ENCODE measurements at regions not wholly inside any gene's neighbourhood (a gene's known extent, or its start where the extent isn't known, plus 50 kb on each side); places are given as distances from the start of the nearest gene placed in this dataset.

DNA sequence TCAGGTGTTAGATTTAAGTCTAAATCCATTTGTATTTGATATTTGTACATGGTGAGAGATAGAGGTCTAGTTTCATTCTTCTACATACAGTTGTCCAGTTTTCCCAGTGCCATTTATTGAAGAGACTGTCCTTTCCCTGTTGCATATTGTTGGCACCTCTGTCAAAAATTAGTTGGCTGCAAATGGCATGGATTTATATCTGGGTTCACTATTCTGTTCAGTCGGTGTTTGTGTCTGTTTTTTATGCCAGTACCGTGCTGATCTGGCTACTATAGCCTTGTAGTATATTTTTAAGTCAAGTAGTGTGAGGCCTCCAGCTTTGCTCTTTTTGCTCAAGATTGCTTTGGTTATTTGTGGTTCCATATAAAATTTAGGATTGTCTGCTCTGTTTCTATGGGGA lies 176.2 kb upstream of the DMRT1 start:
- no peaks in the 10 kb centered on the region for H3K27me3 ChIP-seq (replicated peaks in 1 of 4; ENCODE audit: control insufficient read depth in 3 of 4, extremely low read depth in 1 of 4, insufficient read depth in 3 of 4, low read length in 3 of 4)
- no peak overlapping the region for H3K18ac ChIP-seq (ENCODE audit: extremely low read depth, low read length)
- no peak overlapping the region for H3K4me3 ChIP-seq (ENCODE audit: extremely low read depth in 1 of 4, insufficient read depth in 2 of 4, low read depth in 3 of 4, low read length in 4 of 4)
- no peak overlapping the region for H3K56ac ChIP-seq (replicated peaks; ENCODE audit: insufficient read length, low read depth, low read length)
- no peak overlapping the region for H2BK120ac ChIP-seq (replicated peaks; ENCODE audit: low read depth, low read length)
- peaks cover 0 to 12% of the 10 kb centered on the region in 2 experiments; a peak in 2 of 4 replicates for H3K79me2 ChIP-seq (ENCODE audit: control insufficient read depth in 1 of 2, insufficient read depth in 2 of 2, low read length in 2 of 2)
- H3K36me3 ChIP-seq (ENCODE audit: control insufficient read depth in 2 of 4, insufficient read depth in 4 of 4, low read length in 3 of 4): no peaks in the 10 kb centered on the region
- TF ChIP-seq TAF1 (IDR thresholded peaks at IDR 0.05; ENCODE audit: low read depth, low read length): no peak
- TF ChIP-seq POLR2AphosphoS5 (IDR thresholded peaks at IDR 0.05; ENCODE audit: low read depth, low read length): no peak
- no peak for TF ChIP-seq SP4 (IDR thresholded peaks at IDR 0.05; ENCODE audit: low read length)
- TF ChIP-seq SUZ12 (IDR thresholded peaks at IDR 0.05; ENCODE audit: low read length): no peak
- TF ChIP-seq KDM5A (IDR thresholded peaks at IDR 0.05; ENCODE audit: low read length): no peak
- no peak for TF ChIP-seq MAX (IDR thresholded peaks at IDR 0.05)
- no peak for TF ChIP-seq BCL11A (IDR thresholded peaks at IDR 0.05; ENCODE audit: low read depth in 2 of 2, low read length in 2 of 2)
- no peaks in the 10 kb centered on the region for H3K4me1 ChIP-seq (replicated peaks in 1 of 4; ENCODE audit: control insufficient read depth in 3 of 4, insufficient read depth in 4 of 4, low read length in 3 of 4)
- H4K5ac ChIP-seq (ENCODE audit: insufficient read length, low read depth, low read length): no peak overlapping the region
- H3K4me2 ChIP-seq (ENCODE audit: insufficient read depth in 1 of 2, low read depth in 2 of 2, low read length in 2 of 2): no peak overlapping the region
- WGBS, 2 experiments (ENCODE audit: extremely low coverage in 1 of 2, insufficient coverage in 1 of 2, insufficient read length in 1 of 2, insufficient replicate concordance in 2 of 2, low coverage in 1 of 2, low lambda C conversion rate in 2 of 2, missing lambda C conversion rate in 1 of 2): 84% methylated on average over 2 of the region's 2 CpGs; no CpG with 5 or more reads in 1 of the 2 experiments
- no peak overlapping the region for H2BK5ac ChIP-seq (ENCODE audit: low read depth, low read length)
- H2AK5ac ChIP-seq (ENCODE audit: low read depth, low read length): no peak overlapping the region
- H4K91ac ChIP-seq (replicated peaks; ENCODE audit: insufficient read length, low read length): no peak overlapping the region
- CTCF ChIA-PET (ENCODE audit: partially characterized antibody): no interaction called here
- no peak overlapping the region for H3K4ac ChIP-seq (replicated peaks; ENCODE audit: insufficient read length, low read depth, low read length)
- no peak for FAIRE-seq
- no peak overlapping the region for H4K8ac ChIP-seq (ENCODE audit: extremely low read depth, insufficient read depth, low read length)
- no peak overlapping the region for H2BK12ac ChIP-seq (ENCODE audit: low read depth, low read length)
- no peak overlapping the region for H2BK15ac ChIP-seq (ENCODE audit: low read length)
- H3K9ac ChIP-seq (replicated peaks in 1 of 4; ENCODE audit: extremely low read depth in 1 of 4, low read depth in 3 of 4, low read length in 3 of 4): no peak overlapping the region
- no peak overlapping the region for H3K23ac ChIP-seq (ENCODE audit: insufficient read length)
- H4K20me1 ChIP-seq (replicated peaks in 1 of 2; ENCODE audit: control insufficient read depth in 1 of 2, insufficient read depth in 2 of 2, low read length in 2 of 2): no peaks in the 10 kb centered on the region
- no peaks in the 10 kb centered on the region; the same call in 1 of the 2 replicates for H3K79me1 ChIP-seq (ENCODE audit: low read depth, low read length)
- POLR2A ChIA-PET (ENCODE audit: partially characterized antibody): no interaction called here
- H2AFZ ChIP-seq (ENCODE audit: low read length): no peak overlapping the region
- H3K23me2 ChIP-seq (ENCODE audit: low read depth, low read length): no peaks in the 10 kb centered on the region
- no peak for DNase-seq (ENCODE audit: low read depth in 1 of 2, low spot score in 2 of 2)
- no peak overlapping the region for H2BK20ac ChIP-seq (ENCODE audit: low read length)
- H3K27ac ChIP-seq (ENCODE audit: low read depth, low read length): no peak overlapping the region
- no peaks in the 10 kb centered on the region; a peak in 1 of 4 replicates for H3K9me3 ChIP-seq (ENCODE audit: insufficient read depth in 2 of 2, low read depth in 1 of 2, low read length in 1 of 2)
- H3K14ac ChIP-seq (ENCODE audit: insufficient read length): no peak overlapping the region

Data from H1 (cell line).